Endothelial cell of umbilical vein (primary cell): ENCODE measurements at regions not wholly inside any gene's neighbourhood (a gene's known extent, or its start where the extent isn't known, plus 50 kb on each side); places are given as distances from the start of the nearest gene placed in this dataset.

ENCODE experiments used
- BruUV-seq: library from RNA; stranded (reverse); fragments of 400-500 nt; replicated peaks from 2 replicates; lab custom pipeline; 2021; lab: Mats Ljungman, UMichigan
- CTCF ChIA-PET: fragments of 300-600, 350-600 bp; sonication (Branson Sonifier 250); formaldehyde crosslinking; loops from one replicate; lab custom pipeline; 2021; ENCODE audit warnings: antibody characterized with exemption, inconsistent platforms; lab: Charles Lee
- POLR2A ChIA-PET: fragments of 300-600, 350-600 bp; sonication (Branson Sonifier 250); formaldehyde crosslinking; loops from one replicate; lab custom pipeline; 2021; ENCODE audit warnings: antibody characterized with exemption, inconsistent platforms; lab: Charles Lee
- DNase-seq: peaks from one replicate; pipeline ENCODE4 v3.0.0-alpha.2; 2011; ENCODE audit warnings: low read depth, low spot score
- FAIRE-seq: peaks from 2 replicates; lab custom pipeline; 2011; peaks lifted over from hg19 to GRCh38; lab: Jason Lieb, UNC
- H2AFZ ChIP-seq: 2 replicates; pipeline ENCODE4 v1.6.0; 2012; ENCODE audit warnings: low read depth, low read length, control low read depth, inconsistent platforms
- H3K27ac ChIP-seq: 2 replicates; pipeline ENCODE4 v1.5.1; 2011; ENCODE audit warnings: low read depth, mild to moderate bottlenecking, control low read depth, low read length, moderate library complexity; ENCODE audit not compliant: insufficient read depth
- H3K27me3 ChIP-seq, 2 experiments: 2 replicates each; pipeline versions ENCODE4 v1.6.0 to v1.6.1; 2011; ENCODE audit warnings: low read length in 2 of 2, mixed read lengths in 1 of 2; ENCODE audit not compliant: control insufficient read depth in 2 of 2, insufficient read depth in 2 of 2
- H3K36me3 ChIP-seq, 2 experiments: 2 replicates in 1 of 2; 3 replicates in 1 of 2; pipeline ENCODE4 v1.5.1; 2011; ENCODE audit warnings: low read length in 2 of 2, mild to moderate bottlenecking in 1 of 2, moderate library complexity in 1 of 2; ENCODE audit not compliant: control insufficient read depth in 2 of 2, insufficient read depth in 2 of 2; ENCODE audit errors: extremely low read depth in 1 of 2
- H3K4me1 ChIP-seq: 3 replicates; pipeline ENCODE4 v1.5.1; 2011; ENCODE audit warnings: mild to moderate bottlenecking, low read length; ENCODE audit not compliant: control insufficient read depth, insufficient read depth; ENCODE audit errors: extremely low read depth
- H3K4me2 ChIP-seq: 2 replicates; pipeline ENCODE4 v1.6.1; 2011; ENCODE audit warnings: low read length, control low read depth, mixed read lengths; ENCODE audit not compliant: insufficient read depth
- H3K4me3 ChIP-seq, 3 experiments: fragments of 200-600 bp in 1 of 3; sonication (generic), shearing (Covaris generic) in 1 of 3; replicated peaks in 1 of 3; 2 replicates each; pipeline ENCODE4 v1.5.1; 2011 to 2016; ENCODE audit warnings: control low read depth in 3 of 3, low read length in 3 of 3, mild to moderate bottlenecking in 2 of 3, inconsistent platforms in 1 of 3, low read depth in 1 of 3, moderate library complexity in 1 of 3; ENCODE audit not compliant: insufficient read depth in 1 of 3
- H3K79me2 ChIP-seq: 2 replicates; pipeline ENCODE4 v1.6.0; 2012; ENCODE audit warnings: low read length, inconsistent platforms; ENCODE audit not compliant: control insufficient read depth, insufficient read depth
- H3K9ac ChIP-seq: replicated peaks from 2 replicates; pipeline ENCODE3; 2011; ENCODE audit warnings: low read length, control low read depth; ENCODE audit not compliant: insufficient read depth; ENCODE audit errors: extremely low read depth
- H3K9me1 ChIP-seq: replicated peaks from 3 replicates; pipeline ENCODE4 v1.6.0; 2011; ENCODE audit warnings: mild to moderate bottlenecking, low read length; ENCODE audit not compliant: control insufficient read depth, insufficient read depth; ENCODE audit errors: extremely low read depth
- H3K9me3 ChIP-seq: replicated peaks from 2 replicates; pipeline ENCODE4 v1.5.1; 2012; ENCODE audit warnings: low read length, inconsistent platforms; ENCODE audit not compliant: control insufficient read depth, insufficient read depth
- H4K20me1 ChIP-seq: replicated peaks from 2 replicates; pipeline ENCODE3; 2011; ENCODE audit warnings: mild to moderate bottlenecking, low read length; ENCODE audit not compliant: control insufficient read depth, insufficient read depth; ENCODE audit errors: extremely low read depth
- EZH2 ChIP-seq: IDR thresholded peaks from 2 replicates; pipeline ENCODE4 v1.6.1; 2012; ENCODE audit warnings: borderline replicate concordance, low read depth, mild to moderate bottlenecking, moderate library complexity, low read length, inconsistent platforms; ENCODE audit not compliant: severe bottlenecking
- FOS ChIP-seq: IDR thresholded peaks from 2 replicates; pipeline ENCODE4 v1.6.1; 2011; ENCODE audit warnings: mild to moderate bottlenecking, low read length, moderate library complexity, borderline replicate concordance; ENCODE audit not compliant: insufficient read depth
- GATA2 ChIP-seq: IDR thresholded peaks from 2 replicates; pipeline ENCODE4 v1.7.0; 2011; ENCODE audit warnings: low read depth, mild to moderate bottlenecking, moderate library complexity, mixed read lengths, low read length; ENCODE audit not compliant: insufficient read length, insufficient read depth
- JUN ChIP-seq: IDR thresholded peaks from 2 replicates; pipeline ENCODE4 v1.6.1; 2011; ENCODE audit warnings: borderline replicate concordance, low read depth; ENCODE audit not compliant: insufficient read length, insufficient read depth
- MAX ChIP-seq: IDR thresholded peaks from 2 replicates; pipeline ENCODE4 v1.6.1; 2011; ENCODE audit not compliant: insufficient read depth, insufficient read length
- MYC ChIP-seq: IDR thresholded peaks from one replicate; pipeline ENCODE4 v1.6.1; 2011; ENCODE audit warnings: mild to moderate bottlenecking, low read depth, low read length
- POLR2A ChIP-seq: IDR thresholded peaks from 2 replicates; pipeline ENCODE4 v1.6.1; 2012; ENCODE audit warnings: low read depth, mild to moderate bottlenecking, control low read depth, low read length
- POLR2AphosphoS5 ChIP-seq: IDR thresholded peaks from 2 replicates; pipeline ENCODE4 v1.6.1; 2012; ENCODE audit warnings: low read depth, mild to moderate bottlenecking, control low read depth, low read length, moderate library complexity; ENCODE audit not compliant: insufficient read depth
- dilution Hi-C: fragments of 300-500 bp; cut with MboI; formaldehyde crosslinking; loops from one replicate; pipeline ENCODE4 v1.15.0; 2019; ENCODE audit warnings: low sequenced_read_pairs; ENCODE audit not compliant: extremely low pct_ligation_motif_present
- intact Hi-C: fragments of 100-400 bp; cut with micrococcal nuclease; formaldehyde crosslinking; loops from one replicate; pipeline ENCODE4 v1.10.0; 2022
- TF ChIP-seq, protein P1 (sequence below), 2 donors: IDR thresholded peaks; 1 replicate in 1 of 2; 2 replicates in 1 of 2; pipeline ENCODE4 v1.5.1; 2011; ENCODE audit warnings: low read length in 2 of 2, mild to moderate bottlenecking in 2 of 2, moderate library complexity in 2 of 2, control low read depth in 1 of 2, inconsistent platforms in 1 of 2, low read depth in 1 of 2; ENCODE audit not compliant: insufficient read depth in 1 of 2; ENCODE audit errors: extremely low read depth in 1 of 2

DNA sequence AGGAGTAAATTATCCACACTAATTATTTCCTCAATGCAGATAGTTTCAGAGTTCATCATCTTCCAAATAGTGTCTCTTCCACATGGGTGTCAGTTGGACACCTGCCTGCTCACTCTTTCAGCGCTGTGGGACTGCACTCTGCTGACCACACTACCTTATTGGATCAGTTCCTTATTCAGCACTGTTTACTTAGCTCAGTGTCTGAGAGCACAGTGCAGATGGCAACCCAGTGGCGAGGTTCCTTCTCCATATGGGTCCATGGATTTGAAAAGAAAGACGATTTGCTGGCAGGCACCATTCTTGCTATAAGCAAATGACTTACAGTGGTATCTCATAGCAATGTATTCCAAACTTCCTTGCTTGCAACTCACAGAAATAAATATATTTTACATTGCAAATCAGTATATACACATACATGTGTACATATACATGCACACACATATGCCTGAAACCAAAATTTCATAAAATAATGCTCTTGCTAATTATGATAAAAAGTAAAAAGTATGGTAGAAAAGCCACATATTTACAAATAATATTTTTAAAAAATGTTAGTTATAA, 354.8 kb downstream of the INSIG2 start:
- TF ChIP-seq, protein P1, sequence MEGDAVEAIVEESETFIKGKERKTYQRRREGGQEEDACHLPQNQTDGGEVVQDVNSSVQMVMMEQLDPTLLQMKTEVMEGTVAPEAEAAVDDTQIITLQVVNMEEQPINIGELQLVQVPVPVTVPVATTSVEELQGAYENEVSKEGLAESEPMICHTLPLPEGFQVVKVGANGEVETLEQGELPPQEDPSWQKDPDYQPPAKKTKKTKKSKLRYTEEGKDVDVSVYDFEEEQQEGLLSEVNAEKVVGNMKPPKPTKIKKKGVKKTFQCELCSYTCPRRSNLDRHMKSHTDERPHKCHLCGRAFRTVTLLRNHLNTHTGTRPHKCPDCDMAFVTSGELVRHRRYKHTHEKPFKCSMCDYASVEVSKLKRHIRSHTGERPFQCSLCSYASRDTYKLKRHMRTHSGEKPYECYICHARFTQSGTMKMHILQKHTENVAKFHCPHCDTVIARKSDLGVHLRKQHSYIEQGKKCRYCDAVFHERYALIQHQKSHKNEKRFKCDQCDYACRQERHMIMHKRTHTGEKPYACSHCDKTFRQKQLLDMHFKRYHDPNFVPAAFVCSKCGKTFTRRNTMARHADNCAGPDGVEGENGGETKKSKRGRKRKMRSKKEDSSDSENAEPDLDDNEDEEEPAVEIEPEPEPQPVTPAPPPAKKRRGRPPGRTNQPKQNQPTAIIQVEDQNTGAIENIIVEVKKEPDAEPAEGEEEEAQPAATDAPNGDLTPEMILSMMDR (IDR thresholded peaks at IDR 0.05; ENCODE audit: extremely low read depth in 1 of 2, insufficient read depth in 1 of 2, low read depth in 1 of 2, low read length in 2 of 2), result no peak
- TF ChIP-seq GATA2 (no peak), EZH2 (no peak), FOS (no peak), POLR2A (no peak), POLR2AphosphoS5 (no peak), JUN (no peak), MAX (no peak), MYC (no peak)
- H2AFZ ChIP-seq, result no peak overlapping the region
- no peak overlapping the region for H3K9ac ChIP-seq
- CTCF ChIA-PET, result no interaction called here
- H4K20me1 ChIP-seq, result no peaks in the 10 kb centered on the region
- POLR2A ChIA-PET, result no interaction called here
- dilution Hi-C loops (no loop called here), intact Hi-C loops (no loop called here)
- no peaks in the 10 kb centered on the region for H3K9me3 ChIP-seq
- no peaks in the 10 kb centered on the region for H3K79me2 ChIP-seq
- DNase-seq, result no peak
- BruUV-seq, result no TSS peak
- no peaks in the 10 kb centered on the region for H3K9me1 ChIP-seq
- H3K36me3 ChIP-seq, result no peaks in the 10 kb centered on the region
- H3K4me3 ChIP-seq, result no peak overlapping the region
- H3K4me1 ChIP-seq, result no peaks in the 10 kb centered on the region
- FAIRE-seq, result no peak
- no peaks in the 10 kb centered on the region for H3K27me3 ChIP-seq
- no peak overlapping the region for H3K27ac ChIP-seq
- H3K4me2 ChIP-seq, result no peak overlapping the region
